HEK293T (cell line): ENCODE measurements at regions not wholly inside any gene's neighbourhood (a gene's known extent, or its start where the extent isn't known, plus 50 kb on each side); places are given as distances from the start of the nearest gene placed in this dataset.

ENCODE experiments used
- CTCF ChIA-PET: fragments of 350-600 bp; formaldehyde crosslinking; extraction: SDS; loops from one replicate; lab custom pipeline; 2021; ENCODE audit warnings: antibody characterized with exemption, inconsistent platforms; lab: Yijun Ruan, JAX
- POLR2A ChIA-PET: fragments of 350-600 bp; formaldehyde crosslinking; extraction: SDS; loops from one replicate; lab custom pipeline; 2020; ENCODE audit warnings: antibody characterized with exemption, inconsistent platforms; lab: Yijun Ruan, JAX
- DNase-seq: peaks from one replicate; pipeline ENCODE4 v3.0.0; 2012; ENCODE audit warnings: mixed read lengths; ENCODE audit errors: extremely low spot score
- ARNT ChIP-seq: fragments of 450-650 bp; IDR thresholded peaks from 2 replicates; pipeline ENCODE4 v1.6.1; 2017; ENCODE audit warnings: mild to moderate bottlenecking
- BHLHE40 ChIP-seq: fragments of 450-650 bp; IDR thresholded peaks from 2 replicates; pipeline ENCODE4 v1.6.1; 2016; ENCODE audit warnings: mild to moderate bottlenecking, moderate library complexity, borderline replicate concordance
- CTBP1 ChIP-seq: fragments of 450-650 bp; IDR thresholded peaks from 2 replicates; pipeline ENCODE4 v1.6.1; 2016; ENCODE audit warnings: borderline replicate concordance
- ELF4 ChIP-seq: fragments of 450-650 bp; IDR thresholded peaks from 2 replicates; pipeline ENCODE4 v1.6.1; 2017; ENCODE audit warnings: antibody characterized with exemption
- FOXA1 ChIP-seq: fragments of 450-650 bp; IDR thresholded peaks from 2 replicates; pipeline ENCODE4 v1.6.1; 2016; ENCODE audit warnings: mild to moderate bottlenecking
- FOXK2 ChIP-seq: fragments of 450-650 bp; IDR thresholded peaks from 2 replicates; pipeline ENCODE4 v1.6.1; 2016; ENCODE audit warnings: mild to moderate bottlenecking
- FOXM1 ChIP-seq: fragments of 450-650 bp; IDR thresholded peaks from 2 replicates; pipeline ENCODE4 v1.6.1; 2017; ENCODE audit warnings: mild to moderate bottlenecking, borderline replicate concordance
- HDGF ChIP-seq: fragments of 450-650 bp; IDR thresholded peaks from 2 replicates; pipeline ENCODE4 v1.6.1; 2017; ENCODE audit warnings: antibody characterized with exemption, borderline replicate concordance
- L3MBTL2 ChIP-seq: fragments of 450-650 bp; conservative IDR thresholded peaks from 2 replicates; pipeline ENCODE4 v1.6.1; 2016; ENCODE audit warnings: mild to moderate bottlenecking
- LEF1 ChIP-seq: fragments of 450-650 bp; IDR thresholded peaks from 2 replicates; pipeline ENCODE4 v1.6.1; 2017; ENCODE audit warnings: mild to moderate bottlenecking, borderline replicate concordance
- NFRKB ChIP-seq: fragments of 450-650 bp; IDR thresholded peaks from 2 replicates; pipeline ENCODE4 v1.6.1; 2016; ENCODE audit warnings: mild to moderate bottlenecking, moderate library complexity
- SP1 ChIP-seq: fragments of 450-650 bp; IDR thresholded peaks from 2 replicates; pipeline ENCODE4 v1.6.1; 2017
- SUZ12 ChIP-seq: fragments of 450-650 bp; IDR thresholded peaks from 2 replicates; pipeline ENCODE4 v1.6.1; 2016; ENCODE audit warnings: mild to moderate bottlenecking
- TARDBP ChIP-seq: fragments of 450-650 bp; IDR thresholded peaks from 2 replicates; pipeline ENCODE4 v1.6.1; 2016
- ZNF384 ChIP-seq: fragments of 450-650 bp; IDR thresholded peaks from 2 replicates; pipeline ENCODE4 v1.6.1; 2016
- TF ChIP-seq, protein P1 (sequence below): fragments of 450-650 bp; IDR thresholded peaks from 2 replicates; pipeline ENCODE4 v1.6.1; 2016

DNA sequence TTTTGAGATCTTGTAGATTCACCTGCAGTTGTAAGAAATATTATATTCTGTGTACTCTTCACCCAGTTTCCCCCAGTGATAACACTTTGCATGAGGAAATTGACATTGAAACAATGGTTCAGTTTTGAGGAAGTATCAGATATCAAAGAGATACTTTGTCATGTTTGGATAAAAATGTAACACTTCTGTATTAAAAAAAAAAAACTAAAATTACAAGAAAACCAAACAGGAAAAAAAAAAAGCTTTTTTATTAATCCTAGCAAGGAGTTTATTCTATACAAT lies 204.0 kb downstream of the ARL4C start:
- CTCF ChIA-PET: no interaction called here
- POLR2A ChIA-PET: no interaction called here
- no peak for DNase-seq
- TF ChIP-seq SUZ12 (no peak), CTBP1 (no peak), FOXM1 (no peak), L3MBTL2 (no peak), ELF4 (no peak), LEF1 (no peak), ZNF384 (no peak), FOXK2 (no peak), NFRKB (no peak), TARDBP (no peak), SP1 (no peak), HDGF (no peak), BHLHE40 (no peak), ARNT (no peak), FOXA1 (no peak)
- TF ChIP-seq, protein P1, sequence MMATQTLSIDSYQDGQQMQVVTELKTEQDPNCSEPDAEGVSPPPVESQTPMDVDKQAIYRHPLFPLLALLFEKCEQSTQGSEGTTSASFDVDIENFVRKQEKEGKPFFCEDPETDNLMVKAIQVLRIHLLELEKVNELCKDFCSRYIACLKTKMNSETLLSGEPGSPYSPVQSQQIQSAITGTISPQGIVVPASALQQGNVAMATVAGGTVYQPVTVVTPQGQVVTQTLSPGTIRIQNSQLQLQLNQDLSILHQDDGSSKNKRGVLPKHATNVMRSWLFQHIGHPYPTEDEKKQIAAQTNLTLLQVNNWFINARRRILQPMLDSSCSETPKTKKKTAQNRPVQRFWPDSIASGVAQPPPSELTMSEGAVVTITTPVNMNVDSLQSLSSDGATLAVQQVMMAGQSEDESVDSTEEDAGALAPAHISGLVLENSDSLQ: no peak

DNA sequence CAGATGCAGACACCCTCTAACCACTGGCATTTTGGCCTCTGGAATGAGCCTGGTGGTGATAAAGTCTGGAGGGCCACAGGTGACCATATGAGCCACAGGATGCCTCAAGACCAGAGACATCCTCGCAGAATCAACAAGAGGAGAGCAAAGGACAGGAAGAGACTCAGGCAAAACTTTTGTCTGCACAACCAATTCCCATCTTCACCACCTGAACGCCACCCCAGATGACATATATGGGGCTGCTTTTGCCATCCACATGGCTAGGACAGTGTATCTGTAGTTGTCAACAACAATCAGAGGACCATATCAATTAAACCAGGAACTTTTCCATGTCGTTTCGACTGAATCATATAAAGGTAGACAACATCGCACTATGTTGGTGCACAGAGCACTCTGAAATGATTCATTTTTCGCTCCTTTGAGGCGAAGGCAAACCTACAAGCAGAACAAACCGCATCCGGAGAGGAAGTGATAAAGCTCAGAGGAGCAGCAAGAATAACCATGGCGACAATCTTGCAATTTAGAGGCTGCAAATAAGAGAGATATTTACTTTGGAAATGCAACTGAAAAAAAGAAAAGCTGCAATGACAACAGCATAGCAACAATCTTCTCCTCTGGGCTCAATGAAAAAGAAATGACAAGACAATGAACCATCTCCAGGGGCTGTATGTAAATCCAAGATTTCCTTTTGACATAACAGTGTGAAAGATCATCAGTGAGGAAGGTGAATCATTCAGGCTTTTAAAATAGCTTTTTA lies 204.5 kb downstream of the ARL4C start:
- TF ChIP-seq SP1 (no peak), ELF4 (no peak), FOXM1 (no peak), ARNT (no peak), HDGF (no peak), LEF1 (no peak), NFRKB (no peak), L3MBTL2 (no peak), TARDBP (no peak), SUZ12 (no peak)
- ChIA-PET POLR2A (interaction anchor here (0.8 kb wide), 1 partner anchor 205 kb away, joined by 4 read pairs; the partner anchor contains the start of gene ARL4C), CTCF (no interaction called here)
- no peak for DNase-seq

- DNase-seq: no peak
- CTCF ChIA-PET: interaction anchor here (0.6 kb wide), 1 partner anchor 74 kb away, joined by 3 read pairs; no protein-coding TSS in a partner anchor
- POLR2A ChIA-PET: interaction anchor here (0.8 kb wide), 1 partner anchor 205 kb away, joined by 4 read pairs; the partner anchor contains the start of gene ARL4C
- TF ChIP-seq ELF4 (no peak), BHLHE40 (no peak), LEF1 (no peak), L3MBTL2 (no peak), FOXK2 (no peak), TARDBP (no peak), CTBP1 (no peak), HDGF (no peak), SP1 (no peak)
Measured at GRCh38 chr2:234291765-234292204, 205.1 kb downstream of the ARL4C start.

GRCh38 chr2:234290671-234291070 lies 206.2 kb downstream of the ARL4C start:
- TF ChIP-seq ZNF384 (no peak), CTBP1 (no peak), FOXK2 (no peak), HDGF (no peak), TARDBP (no peak), NFRKB (no peak), L3MBTL2 (no peak), FOXM1 (no peak)
- TF ChIP-seq, protein P1: no peak
- ChIA-PET POLR2A (no interaction called here), CTCF (interaction anchor here (0.6 to 2.3 kb wide), 6 partner anchors 9 to 308 kb away, joined by 3 to 7 read pairs (median 3); partner anchors contain the start of gene ARL4C)
- DNase-seq: no peak

GRCh38 chr2:234289834-234290590 lies 206.9 kb downstream of the ARL4C start:
- TF ChIP-seq NFRKB: no peak
- TF ChIP-seq, protein P1: no peak
- TF ChIP-seq TARDBP: no peak
- TF ChIP-seq SUZ12: no peak
- TF ChIP-seq ELF4: no peak
- no peak for TF ChIP-seq SP1
- no peak for TF ChIP-seq CTBP1
- TF ChIP-seq FOXK2: no peak
- no peak for TF ChIP-seq ARNT
- no peak for TF ChIP-seq HDGF
- TF ChIP-seq ZNF384: no peak
- TF ChIP-seq L3MBTL2: no peak
- no peak for TF ChIP-seq LEF1
- TF ChIP-seq BHLHE40: no peak
- no peak for TF ChIP-seq FOXM1
- no peak for TF ChIP-seq FOXA1
- no peak for DNase-seq
- CTCF ChIA-PET: interaction anchor here (0.6 to 2.3 kb wide), 10 partner anchors 10 to 967 kb away, joined by 3 to 8 read pairs (median 3); partner anchors contain the start of gene ARL4C
- POLR2A ChIA-PET: no interaction called here
